Urinary bladder (tissue), 3 donors: ENCODE measurements at regions not wholly inside any gene's neighbourhood (a gene's known extent, or its start where the extent isn't known, plus 50 kb on each side); places are given as distances from the start of the nearest gene placed in this dataset.
"Not testable (repeated sequence)": the region's sequence is repeated elsewhere in the genome, so short reads cannot be mapped to it uniquely, and the experiment has no call there.

Experiments
- DNase-seq: peaks from one replicate; pipeline ENCODE4 v3.0.0-alpha.2; 2015; ENCODE audit errors: extremely low spot score
- H3K27ac ChIP-seq: one replicate; pipeline ENCODE4 v1.5.1; 2013; ENCODE audit warnings: low read depth, mild to moderate bottlenecking, moderate library complexity
- H3K36me3 ChIP-seq: one replicate; pipeline ENCODE4 v1.6.1; 2013; ENCODE audit warnings: mild to moderate bottlenecking, moderate library complexity; ENCODE audit not compliant: insufficient read depth
- H3K4me1 ChIP-seq: one replicate; pipeline ENCODE4 v1.6.1; 2013; ENCODE audit warnings: mild to moderate bottlenecking, moderate library complexity; ENCODE audit not compliant: insufficient read depth
- H3K4me3 ChIP-seq: one replicate; pipeline ENCODE4 v1.5.1; 2013; ENCODE audit warnings: low read depth, low read length
- WGBS: extraction: QIAGEN DNeasy Blood & Tissue Kit; methylation state at CpG from one replicate; pipeline ENCODE4 v1.1.7; 2013; 5-methylcytosine and 5-hydroxymethylcytosine counted together
- donor health status: healthy with polysubstance abuse.
- donor health status: healthy.

DNA sequence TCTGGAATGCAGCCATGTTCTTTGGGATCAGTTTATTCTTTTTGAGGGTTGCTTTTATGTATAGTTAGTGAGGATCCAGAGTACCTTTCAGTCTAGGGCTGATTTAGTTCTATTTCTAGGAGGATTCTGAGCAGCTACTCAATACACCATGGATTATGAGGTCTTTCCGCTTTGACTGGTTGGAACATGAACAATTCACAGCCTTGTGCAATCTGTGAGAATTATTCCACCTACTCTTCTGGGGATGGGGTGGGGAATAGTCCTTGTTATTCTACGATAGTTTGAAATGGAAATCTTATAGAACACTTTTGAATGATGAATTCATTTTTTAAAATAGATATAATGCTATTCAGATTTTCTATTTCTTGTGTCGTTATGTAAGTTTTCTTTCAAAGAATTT lies 212.3 kb upstream of the ARRDC3 start:
- no peaks in the 10 kb centered on the region for H3K4me1 ChIP-seq
- DNase-seq, result no peak
- 87% methylated on average over 3 of the region's 3 CpGs for WGBS
- no peak overlapping the region for H3K27ac ChIP-seq
- H3K4me3 ChIP-seq, result no peak overlapping the region
- no peaks in the 10 kb centered on the region for H3K36me3 ChIP-seq

DNA sequence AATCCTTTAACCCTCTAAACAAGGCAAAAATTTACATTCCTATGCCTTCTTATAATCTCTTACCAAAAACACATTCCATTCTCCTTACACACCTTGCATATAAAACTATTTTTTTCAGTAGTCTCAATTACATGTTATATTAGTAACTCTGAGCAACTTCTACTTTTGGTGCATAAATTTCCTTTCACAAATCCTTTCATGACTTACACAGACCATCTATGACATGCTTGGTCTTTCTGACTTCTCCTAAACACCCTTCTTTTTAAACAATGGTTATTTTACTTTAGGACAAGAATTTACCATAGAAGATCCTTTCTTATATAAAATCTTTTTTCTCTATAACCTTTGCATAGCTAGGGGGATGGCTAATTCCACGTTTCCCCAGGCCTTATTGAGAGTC lies 208.0 kb upstream of the ARRDC3 start:
- Histone ChIP-seq H3K27ac (no peak overlapping the region), H3K4me3 (no peak overlapping the region), H3K4me1 (no peaks in the 10 kb centered on the region), H3K36me3 (no peaks in the 10 kb centered on the region)
- 34% methylated on average over 1 of the region's 1 CpG for WGBS
- DNase-seq, result no peak

DNA sequence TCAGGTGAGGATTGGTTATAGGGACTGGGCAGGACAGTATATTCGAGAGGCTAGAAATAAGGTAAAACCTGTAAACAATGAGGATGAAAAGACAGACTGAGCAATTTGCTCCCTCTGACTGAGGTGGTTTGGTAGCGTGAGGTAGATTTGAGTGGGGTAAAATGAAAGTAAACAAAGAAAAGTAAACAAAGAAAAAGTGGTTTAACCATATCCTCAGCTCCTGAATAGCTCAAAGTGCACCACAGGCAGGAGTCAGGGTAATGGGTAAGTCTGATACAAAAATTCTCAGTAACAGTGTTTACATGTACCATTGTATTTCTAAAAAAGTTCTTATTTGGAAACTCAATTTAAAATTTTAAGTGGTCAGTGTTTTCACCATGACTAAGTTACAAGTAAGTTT lies 203.1 kb upstream of the ARRDC3 start:
- H3K4me3 ChIP-seq, result no peak overlapping the region
- H3K4me1 ChIP-seq, result no peaks in the 10 kb centered on the region
- DNase-seq, result no peak
- no peaks in the 10 kb centered on the region for H3K36me3 ChIP-seq
- WGBS, result 72% methylated on average over 2 of the region's 2 CpGs
- H3K27ac ChIP-seq, result no peak overlapping the region

DNA sequence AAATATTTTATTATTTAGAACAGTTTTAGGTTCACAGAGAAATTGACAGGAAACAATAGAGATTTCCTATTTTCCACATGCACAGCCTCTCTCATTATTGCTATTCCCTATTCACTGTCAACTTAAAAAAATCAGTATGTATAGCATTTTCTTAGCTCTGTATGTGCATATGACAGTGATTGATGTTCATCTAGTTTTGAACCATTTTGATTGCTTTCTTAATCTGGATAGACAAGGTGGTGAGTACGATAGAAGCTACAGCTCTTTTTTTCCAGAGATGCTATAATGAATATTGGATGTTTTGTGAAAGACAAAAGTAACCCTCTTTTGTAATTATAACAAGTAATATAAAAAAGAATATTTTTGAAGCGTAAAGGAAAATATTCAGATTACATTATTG lies 201.2 kb upstream of the ARRDC3 start:
- DNase-seq, result no peak
- Histone ChIP-seq H3K36me3 (no peaks in the 10 kb centered on the region), H3K27ac (no peak overlapping the region), H3K4me1 (no peaks in the 10 kb centered on the region), H3K4me3 (no peak overlapping the region)
- WGBS, result 88% methylated on average over 2 of the region's 2 CpGs

DNA sequence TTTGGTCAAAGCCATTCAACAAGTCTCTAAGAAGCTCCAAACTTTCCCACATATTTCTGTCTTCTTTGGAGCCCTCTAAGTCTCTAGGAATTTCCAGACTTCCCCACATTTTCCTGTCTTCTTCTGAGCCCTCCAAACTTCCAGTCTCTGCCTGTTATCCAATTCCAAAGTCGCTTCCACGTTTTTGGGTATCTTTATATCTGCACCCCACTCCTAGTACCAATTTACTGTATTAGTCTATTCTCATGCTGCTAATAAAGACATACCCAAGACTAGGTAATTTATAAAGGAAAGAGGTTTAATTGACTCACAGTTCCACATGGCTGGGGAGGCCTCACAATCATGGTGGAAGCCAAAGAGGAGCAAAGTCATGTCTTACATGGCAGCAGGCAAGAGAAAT lies 182.9 kb upstream of the ARRDC3 start:
- 94% methylated on average over 2 of the region's 2 CpGs for WGBS

DNA sequence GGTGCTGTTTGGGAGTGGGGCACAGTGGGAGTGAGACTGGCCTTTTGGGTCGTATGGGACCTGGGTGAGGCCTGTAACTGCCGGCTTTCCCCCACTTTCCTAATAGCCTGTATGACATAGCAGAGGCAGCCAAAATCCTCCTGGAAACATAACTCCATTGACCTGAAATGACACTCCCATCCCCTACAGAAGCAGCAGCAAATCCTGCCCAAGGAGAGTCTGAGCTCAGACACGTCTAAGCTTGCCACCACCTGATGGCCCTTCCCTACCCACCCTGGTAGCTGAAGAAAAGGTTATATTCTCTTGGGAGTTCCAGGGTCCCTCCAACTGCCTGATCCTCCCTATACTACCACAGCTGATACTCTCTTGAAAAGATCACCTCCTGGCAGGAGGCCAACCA lies 179.8 kb upstream of the ARRDC3 start:
- Histone ChIP-seq H3K4me1 (no peaks in the 10 kb centered on the region), H3K36me3 (no peaks in the 10 kb centered on the region), H3K4me3 (no peak overlapping the region), H3K27ac (no peak overlapping the region)
- 80% methylated on average over 3 of the region's 3 CpGs for WGBS
- no peak for DNase-seq

More for the DNA sequence above, 182.9 kb upstream of the ARRDC3 start:
- not testable (repeated sequence) for H3K4me1 ChIP-seq, DNase-seq, H3K36me3 ChIP-seq, H3K27ac ChIP-seq, H3K4me3 ChIP-seq

DNA sequence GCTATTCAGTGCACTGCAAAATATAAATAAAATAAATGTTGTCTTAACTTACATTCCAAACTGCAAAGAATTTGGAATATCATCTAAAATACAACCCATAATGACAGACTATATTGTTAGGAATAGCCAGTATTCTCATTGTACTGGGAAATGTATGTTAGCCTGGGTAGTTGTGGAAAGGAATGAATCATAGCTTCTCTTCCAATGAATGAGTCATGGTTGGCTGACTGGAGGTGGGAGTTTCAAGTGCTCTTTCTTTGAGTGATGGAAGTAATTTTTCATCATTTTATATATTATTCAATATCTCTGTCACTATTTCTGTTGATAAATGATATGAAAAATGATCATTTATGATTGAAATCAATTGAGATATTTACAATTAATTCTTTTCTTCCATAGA lies 158.6 kb upstream of the ARRDC3 start:
- Histone ChIP-seq H3K27ac (no peak overlapping the region), H3K36me3 (no peaks in the 10 kb centered on the region), H3K4me3 (no peak overlapping the region), H3K4me1 (no peaks in the 10 kb centered on the region)
- DNase-seq, result no peak

DNA sequence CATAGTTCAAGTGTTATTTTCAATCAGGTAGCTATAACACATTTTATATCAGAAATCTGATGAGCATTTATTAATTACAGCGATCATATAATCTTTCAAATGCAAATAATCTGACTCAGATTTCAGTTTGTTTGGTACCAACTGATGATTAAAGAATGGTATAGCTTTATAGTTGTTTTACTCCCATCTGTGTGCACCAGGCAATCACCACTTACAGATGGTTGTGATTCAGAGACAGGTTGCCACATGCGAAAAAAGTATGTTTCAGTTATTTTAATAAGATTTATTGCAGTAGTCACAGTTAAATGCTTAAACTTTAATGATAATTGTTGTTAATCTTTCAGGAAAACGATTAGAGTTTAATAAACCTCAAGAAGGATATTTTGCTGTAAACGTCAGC lies 155.1 kb upstream of the ARRDC3 start:
- WGBS, result 53% methylated on average over 4 of the region's 4 CpGs
- no peak for DNase-seq

DNA sequence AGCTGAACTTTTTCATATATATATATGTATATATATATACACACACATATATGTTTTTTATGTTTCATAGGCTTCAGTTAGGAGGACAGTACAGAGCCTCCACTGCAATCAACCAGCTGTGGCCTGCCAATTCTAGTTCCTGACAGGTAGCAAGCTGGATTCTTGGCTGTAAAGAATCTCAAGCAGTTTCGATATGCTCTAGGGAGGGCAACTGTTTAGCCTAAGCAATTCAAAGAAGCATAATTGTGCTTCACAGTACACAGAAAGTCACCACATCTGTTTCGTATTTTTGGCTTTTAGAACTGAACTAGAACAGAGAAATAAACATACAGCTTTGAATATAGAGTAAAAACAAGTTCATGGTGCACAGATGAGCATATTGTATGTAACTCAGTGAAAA lies 152.4 kb upstream of the ARRDC3 start:
- no peak overlapping the region for H3K27ac ChIP-seq
- WGBS, result 40% methylated on average over 2 of the region's 2 CpGs
- H3K4me3 ChIP-seq, result no peak overlapping the region
- DNase-seq, result no peak
- H3K36me3 ChIP-seq, result no peaks in the 10 kb centered on the region
- no peaks in the 10 kb centered on the region for H3K4me1 ChIP-seq

More for the DNA sequence above, 155.1 kb upstream of the ARRDC3 start:
- Histone ChIP-seq H3K27ac (no peak overlapping the region), H3K4me1 (no peaks in the 10 kb centered on the region), H3K36me3 (no peaks in the 10 kb centered on the region), H3K4me3 (no peak overlapping the region)

DNA sequence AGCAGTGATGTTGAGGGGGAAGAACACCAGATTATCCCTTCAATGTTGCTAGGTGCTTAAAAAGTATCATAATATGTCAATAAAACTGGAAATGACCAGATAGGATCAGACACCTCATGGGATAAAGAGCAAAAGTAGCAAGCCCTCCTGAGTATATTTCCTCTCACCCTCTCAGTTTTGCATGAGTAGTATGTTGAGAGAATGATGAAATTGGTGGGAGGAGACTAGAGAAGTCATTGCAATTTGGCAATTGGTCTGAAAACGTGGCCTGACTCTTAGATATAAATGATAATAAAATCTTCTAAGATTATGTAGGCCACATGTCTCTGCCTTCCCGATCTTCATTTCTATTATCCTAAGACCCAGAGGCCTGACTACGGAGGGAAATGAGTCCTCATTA lies 151.2 kb upstream of the ARRDC3 start:
- Histone ChIP-seq H3K4me1 (no peaks in the 10 kb centered on the region), H3K27ac (no peak overlapping the region), H3K36me3 (no peaks in the 10 kb centered on the region), H3K4me3 (no peak overlapping the region)
- DNase-seq, result no peak
- 74% methylated on average over 3 of the region's 3 CpGs for WGBS

DNA sequence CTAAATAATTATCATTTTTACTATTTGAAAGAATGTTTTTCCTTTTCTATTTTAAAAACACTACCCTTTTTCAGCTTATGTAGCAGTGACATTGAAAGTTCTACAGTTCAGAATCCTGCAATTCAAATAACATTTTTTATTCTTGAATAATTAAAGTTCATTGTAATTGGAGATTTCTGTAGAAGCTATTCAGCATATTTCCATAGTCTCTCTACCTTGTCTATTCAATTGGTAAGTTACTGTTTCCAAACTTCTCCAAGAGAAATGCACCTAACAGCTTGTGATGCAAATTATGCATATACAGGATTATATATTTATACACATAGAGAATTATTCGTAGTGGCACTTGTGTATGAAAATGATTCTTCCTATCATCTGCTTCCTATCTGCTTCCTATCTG lies 149.7 kb upstream of the ARRDC3 start:
- no peak for DNase-seq
- Histone ChIP-seq H3K36me3 (no peaks in the 10 kb centered on the region), H3K4me3 (no peak overlapping the region), H3K27ac (no peak overlapping the region), H3K4me1 (no peaks in the 10 kb centered on the region)
- 60% methylated on average over 1 of the region's 1 CpG for WGBS

DNA sequence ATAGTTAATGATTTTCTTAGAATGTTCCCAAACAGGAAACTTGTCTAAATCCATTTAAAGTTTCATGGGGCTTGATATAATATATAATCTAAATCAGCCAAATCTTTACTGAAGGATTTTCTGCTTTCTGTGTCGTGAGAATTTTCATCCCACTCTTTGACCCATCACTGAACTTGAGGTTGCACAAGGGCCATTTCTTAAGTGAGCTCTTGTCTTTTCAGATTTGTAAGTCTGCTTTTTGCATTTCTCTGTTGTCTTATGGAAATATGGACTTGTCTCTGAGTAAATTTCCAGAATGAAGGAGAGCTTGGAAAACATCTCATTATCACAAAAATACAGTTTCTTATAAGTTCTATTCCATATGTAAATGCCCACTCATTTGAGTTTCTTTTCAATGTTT lies 149.2 kb upstream of the ARRDC3 start:
- WGBS, result 28% methylated on average over 1 of the region's 1 CpG
- DNase-seq, result no peak

DNA sequence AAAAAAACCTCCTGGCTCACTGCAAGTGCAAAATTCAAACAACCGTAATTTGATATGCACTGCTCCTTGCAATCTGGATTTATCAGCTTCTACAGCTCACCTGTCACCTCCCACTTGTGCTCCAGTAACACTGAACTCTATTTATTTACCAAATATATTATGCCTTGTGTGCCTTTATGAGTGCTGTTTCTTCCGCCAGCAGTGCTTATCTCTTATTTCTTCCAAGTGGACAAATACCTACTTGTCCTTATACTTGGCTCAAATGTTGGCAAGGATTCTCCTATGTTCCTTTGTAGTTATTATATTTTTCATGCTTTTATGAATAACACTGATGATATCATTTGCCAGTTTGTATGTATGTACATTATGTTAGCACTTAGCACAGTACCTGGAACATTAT lies 145.7 kb upstream of the ARRDC3 start:
- no peak overlapping the region for H3K4me3 ChIP-seq
- no peak overlapping the region for H3K27ac ChIP-seq
- WGBS, result 80% methylated on average over 2 of the region's 2 CpGs
- no peaks in the 10 kb centered on the region for H3K36me3 ChIP-seq
- H3K4me1 ChIP-seq, result no peaks in the 10 kb centered on the region
- no peak for DNase-seq

More for the DNA sequence above, 149.2 kb upstream of the ARRDC3 start:
- H3K4me1 ChIP-seq, result no peaks in the 10 kb centered on the region
- no peak overlapping the region for H3K4me3 ChIP-seq
- H3K27ac ChIP-seq, result no peak overlapping the region
- no peaks in the 10 kb centered on the region for H3K36me3 ChIP-seq

DNA sequence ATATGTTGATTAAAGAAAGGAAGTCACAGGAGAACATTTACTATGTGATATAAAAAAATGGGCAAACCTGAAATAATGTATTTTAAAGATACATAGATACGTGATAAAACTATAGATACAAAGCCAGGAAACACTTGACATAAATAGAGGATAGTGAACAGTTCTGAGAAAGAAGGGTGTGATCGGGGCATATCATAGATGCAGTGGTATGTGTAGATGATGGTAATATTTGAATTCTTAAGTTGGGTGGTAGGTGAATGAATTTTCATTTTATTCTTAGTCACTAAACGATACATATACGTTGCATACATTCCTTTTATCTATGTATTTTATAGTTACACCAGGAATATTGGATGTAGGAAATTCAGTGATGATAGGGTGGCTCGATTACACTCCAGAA lies 138.7 kb upstream of the ARRDC3 start:
- WGBS, result 87% methylated on average over 5 of the region's 5 CpGs
- Histone ChIP-seq H3K4me3 (no peak overlapping the region), H3K4me1 (no peaks in the 10 kb centered on the region), H3K27ac (no peak overlapping the region), H3K36me3 (no peaks in the 10 kb centered on the region)
- DNase-seq, result no peak

DNA sequence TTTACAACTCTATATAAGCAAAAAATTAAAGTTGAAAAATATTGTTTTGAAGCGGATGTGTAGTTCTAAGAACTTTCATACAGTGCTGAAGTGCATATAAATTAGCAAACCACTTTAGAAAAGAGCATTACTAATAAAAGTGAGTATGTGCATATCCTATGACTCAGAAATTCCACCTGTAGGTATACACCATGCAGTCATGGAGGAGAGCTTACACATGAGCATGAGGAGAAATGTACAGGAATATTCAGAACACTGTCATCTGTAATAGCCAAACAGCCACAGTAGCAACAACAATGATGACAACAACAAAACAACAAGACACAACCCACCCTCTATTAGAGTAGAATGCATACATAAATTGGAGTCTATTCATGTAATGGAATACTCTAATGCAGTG lies 138.2 kb upstream of the ARRDC3 start:
- no peaks in the 10 kb centered on the region for H3K36me3 ChIP-seq
- H3K27ac ChIP-seq, result no peak overlapping the region
- no peak for DNase-seq
- H3K4me3 ChIP-seq, result no peak overlapping the region
- WGBS, result 95% methylated on average over 1 of the region's 1 CpG
- H3K4me1 ChIP-seq, result no peaks in the 10 kb centered on the region
